ENCODE measurements at regions not wholly inside any gene's neighbourhood (a gene's known extent, or its start where the extent isn't known, plus 50 kb on each side); places are given as distances from the start of the nearest gene placed in this dataset.

- WGBS (ENCODE audit: extremely low coverage, insufficient coverage, low lambda C conversion rate), result no CpG with 5 or more reads among the region's 1 CpG
- H4K8ac ChIP-seq (ENCODE audit: low read depth, low read length), result no peak overlapping the region
- H3K4me1 ChIP-seq (ENCODE audit: control insufficient read depth, low read depth, low read length), result no peaks in the 10 kb centered on the region
- no peak overlapping the region for H3K4ac ChIP-seq (ENCODE audit: low read depth, low read length)
- H3K4me2 ChIP-seq (ENCODE audit: low read length), result no peak overlapping the region
- no peak overlapping the region for H3K18ac ChIP-seq (ENCODE audit: low read length)
- H3K79me2 ChIP-seq (ENCODE audit: control insufficient read depth, insufficient read depth, low read length), result no peaks in the 10 kb centered on the region
- H2AK5ac ChIP-seq (ENCODE audit: low read length), result no peak overlapping the region
- no peak overlapping the region for H3K27ac ChIP-seq (ENCODE audit: low read depth, low read length)
- H2BK5ac ChIP-seq (ENCODE audit: low read length), result no peak overlapping the region
- H3K4me3 ChIP-seq (ENCODE audit: low read length), result no peak overlapping the region
- H3K36me3 ChIP-seq (ENCODE audit: control insufficient read depth, insufficient read depth, low read length), result no peaks in the 10 kb centered on the region
- H3K27me3 ChIP-seq (ENCODE audit: insufficient read depth, low read length, poor library complexity), result no peaks in the 10 kb centered on the region
- no peak overlapping the region for H4K5ac ChIP-seq (ENCODE audit: low read length)
- H2BK15ac ChIP-seq (replicated peaks; ENCODE audit: low read depth), result no peak overlapping the region
- H3K79me1 ChIP-seq (ENCODE audit: low read length), result no peaks in the 10 kb centered on the region
- no peak overlapping the region for H2BK120ac ChIP-seq (ENCODE audit: low read depth, low read length)
- H3K9ac ChIP-seq (ENCODE audit: low read length), result no peak overlapping the region
- no peak overlapping the region for H3K56ac ChIP-seq (ENCODE audit: low read length)
- DNase-seq, result peak; percentile 0
- H3K23ac ChIP-seq (ENCODE audit: low read length), result no peak overlapping the region
These were observed 110.6 kb downstream of the AGTR2 start for GRCh38 chrX:116281106-116281505.

- Histone ChIP-seq H3K27me3 (ENCODE audit: insufficient read depth, low read length, poor library complexity) (no peaks in the 10 kb centered on the region), H2BK5ac (ENCODE audit: low read length) (no peak overlapping the region), H3K27ac (ENCODE audit: low read depth, low read length) (no peak overlapping the region), H3K9ac (ENCODE audit: low read length) (no peak overlapping the region), H4K5ac (ENCODE audit: low read length) (no peak overlapping the region), H3K4me3 (ENCODE audit: low read length) (no peak overlapping the region), H4K8ac (ENCODE audit: low read depth, low read length) (no peak overlapping the region), H3K56ac (ENCODE audit: low read length) (no peak overlapping the region), H2BK15ac (replicated peaks; ENCODE audit: low read depth) (no peak overlapping the region), H3K4ac (ENCODE audit: low read depth, low read length) (no peak overlapping the region), H3K36me3 (ENCODE audit: control insufficient read depth, insufficient read depth, low read length) (no peaks in the 10 kb centered on the region), H3K18ac (ENCODE audit: low read length) (no peak overlapping the region), H2BK120ac (ENCODE audit: low read depth, low read length) (no peak overlapping the region), H3K79me1 (ENCODE audit: low read length) (no peaks in the 10 kb centered on the region), H2AK5ac (ENCODE audit: low read length) (no peak overlapping the region), H3K79me2 (ENCODE audit: control insufficient read depth, insufficient read depth, low read length) (no peaks in the 10 kb centered on the region), H3K4me2 (ENCODE audit: low read length) (no peak overlapping the region), H3K4me1 (ENCODE audit: control insufficient read depth, low read depth, low read length) (no peaks in the 10 kb centered on the region), H3K23ac (ENCODE audit: low read length) (no peak overlapping the region)
- no peak for DNase-seq
These were observed 112.2 kb downstream of the AGTR2 start for GRCh38 chrX:116282751-116283150.

GRCh38 chrX:116284400-116284799 is 113.9 kb downstream of the AGTR2 start:
- Histone ChIP-seq H3K56ac (ENCODE audit: low read length) (no peak overlapping the region), H3K4me3 (ENCODE audit: low read length) (no peak overlapping the region), H3K18ac (ENCODE audit: low read length) (no peak overlapping the region), H4K5ac (ENCODE audit: low read length) (no peak overlapping the region), H2BK5ac (ENCODE audit: low read length) (no peak overlapping the region), H3K79me1 (ENCODE audit: low read length) (no peaks in the 10 kb centered on the region), H3K27ac (ENCODE audit: low read depth, low read length) (no peak overlapping the region), H3K4ac (ENCODE audit: low read depth, low read length) (no peak overlapping the region), H2AK5ac (ENCODE audit: low read length) (no peak overlapping the region), H3K4me2 (ENCODE audit: low read length) (no peak overlapping the region), H3K36me3 (ENCODE audit: control insufficient read depth, insufficient read depth, low read length) (no peaks in the 10 kb centered on the region), H3K9ac (ENCODE audit: low read length) (no peak overlapping the region), H2BK15ac (replicated peaks; ENCODE audit: low read depth) (no peak overlapping the region), H3K79me2 (ENCODE audit: control insufficient read depth, insufficient read depth, low read length) (no peaks in the 10 kb centered on the region), H3K4me1 (ENCODE audit: control insufficient read depth, low read depth, low read length) (no peaks in the 10 kb centered on the region), H3K27me3 (ENCODE audit: insufficient read depth, low read length, poor library complexity) (no peaks in the 10 kb centered on the region), H2BK120ac (ENCODE audit: low read depth, low read length) (no peak overlapping the region), H3K23ac (ENCODE audit: low read length) (no peak overlapping the region), H4K8ac (ENCODE audit: low read depth, low read length) (no peak overlapping the region)
- no CpG with 5 or more reads among the region's 2 CpGs for WGBS (ENCODE audit: extremely low coverage, insufficient coverage, low lambda C conversion rate)
- peak; percentile 19 for DNase-seq

- no peak overlapping the region for H3K56ac ChIP-seq (ENCODE audit: low read length)
- no peak overlapping the region for H4K8ac ChIP-seq (ENCODE audit: low read depth, low read length)
- H4K5ac ChIP-seq (ENCODE audit: low read length), result no peak overlapping the region
- H3K4me3 ChIP-seq (ENCODE audit: low read length), result no peak overlapping the region
- no peak overlapping the region for H3K9ac ChIP-seq (ENCODE audit: low read length)
- no peak overlapping the region for H3K4me2 ChIP-seq (ENCODE audit: low read length)
- H2AK5ac ChIP-seq (ENCODE audit: low read length), result no peak overlapping the region
- no peaks in the 10 kb centered on the region for H3K36me3 ChIP-seq (ENCODE audit: control insufficient read depth, insufficient read depth, low read length)
- no peak overlapping the region for H3K27ac ChIP-seq (ENCODE audit: low read depth, low read length)
- no peaks in the 10 kb centered on the region for H3K27me3 ChIP-seq (ENCODE audit: insufficient read depth, low read length, poor library complexity)
- H3K79me1 ChIP-seq (ENCODE audit: low read length), result no peaks in the 10 kb centered on the region
- H3K18ac ChIP-seq (ENCODE audit: low read length), result no peak overlapping the region
- no peak overlapping the region for H3K23ac ChIP-seq (ENCODE audit: low read length)
- no peak overlapping the region for H2BK5ac ChIP-seq (ENCODE audit: low read length)
- H2BK15ac ChIP-seq (replicated peaks; ENCODE audit: low read depth), result no peak overlapping the region
- no peak overlapping the region for H3K4ac ChIP-seq (ENCODE audit: low read depth, low read length)
- no peak overlapping the region for H2BK120ac ChIP-seq (ENCODE audit: low read depth, low read length)
- peak; percentile 0 for DNase-seq
- H3K4me1 ChIP-seq (ENCODE audit: control insufficient read depth, low read depth, low read length), result no peaks in the 10 kb centered on the region
- H3K79me2 ChIP-seq (ENCODE audit: control insufficient read depth, insufficient read depth, low read length), result no peaks in the 10 kb centered on the region
These were observed 115.0 kb downstream of the AGTR2 start for GRCh38 chrX:116285501-116285900.

- DNase-seq, result no peak
- H3K36me3 ChIP-seq (ENCODE audit: control insufficient read depth, insufficient read depth, low read length), result no peaks in the 10 kb centered on the region
- H4K8ac ChIP-seq (ENCODE audit: low read depth, low read length), result no peak overlapping the region
- no peak overlapping the region for H3K4me3 ChIP-seq (ENCODE audit: low read length)
- H3K79me1 ChIP-seq (ENCODE audit: low read length), result no peaks in the 10 kb centered on the region
- no peak overlapping the region for H3K9ac ChIP-seq (ENCODE audit: low read length)
- no peak overlapping the region for H3K56ac ChIP-seq (ENCODE audit: low read length)
- H3K27ac ChIP-seq (ENCODE audit: low read depth, low read length), result no peak overlapping the region
- no peaks in the 10 kb centered on the region for H3K79me2 ChIP-seq (ENCODE audit: control insufficient read depth, insufficient read depth, low read length)
- H2BK120ac ChIP-seq (ENCODE audit: low read depth, low read length), result no peak overlapping the region
- H2BK5ac ChIP-seq (ENCODE audit: low read length), result no peak overlapping the region
- H2AK5ac ChIP-seq (ENCODE audit: low read length), result no peak overlapping the region
- no peak overlapping the region for H3K23ac ChIP-seq (ENCODE audit: low read length)
- no peak overlapping the region for H3K18ac ChIP-seq (ENCODE audit: low read length)
- H3K4me1 ChIP-seq (ENCODE audit: control insufficient read depth, low read depth, low read length), result no peaks in the 10 kb centered on the region
- no peak overlapping the region for H4K5ac ChIP-seq (ENCODE audit: low read length)
- H3K27me3 ChIP-seq (ENCODE audit: insufficient read depth, low read length, poor library complexity), result no peaks in the 10 kb centered on the region
- no peak overlapping the region for H3K4ac ChIP-seq (ENCODE audit: low read depth, low read length)
- no peak overlapping the region for H2BK15ac ChIP-seq (replicated peaks; ENCODE audit: low read depth)
- H3K4me2 ChIP-seq (ENCODE audit: low read length), result no peak overlapping the region
These were observed 119.0 kb downstream of the AGTR2 start for GRCh38 chrX:116289592-116289991.

- no peaks in the 10 kb centered on the region for H3K79me1 ChIP-seq (ENCODE audit: low read length)
- no peak for DNase-seq
- H4K8ac ChIP-seq (ENCODE audit: low read depth, low read length), result no peak overlapping the region
- H3K56ac ChIP-seq (ENCODE audit: low read length), result no peak overlapping the region
- H3K4me3 ChIP-seq (ENCODE audit: low read length), result no peak overlapping the region
- no peak overlapping the region for H2AK5ac ChIP-seq (ENCODE audit: low read length)
- H2BK15ac ChIP-seq (replicated peaks; ENCODE audit: low read depth), result no peak overlapping the region
- no peak overlapping the region for H2BK5ac ChIP-seq (ENCODE audit: low read length)
- H4K5ac ChIP-seq (ENCODE audit: low read length), result no peak overlapping the region
- H2BK120ac ChIP-seq (ENCODE audit: low read depth, low read length), result no peak overlapping the region
- no peaks in the 10 kb centered on the region for H3K27me3 ChIP-seq (ENCODE audit: insufficient read depth, low read length, poor library complexity)
- no peak overlapping the region for H3K9ac ChIP-seq (ENCODE audit: low read length)
- no peak overlapping the region for H3K27ac ChIP-seq (ENCODE audit: low read depth, low read length)
- no peak overlapping the region for H3K4ac ChIP-seq (ENCODE audit: low read depth, low read length)
- no CpG with 5 or more reads among the region's 1 CpG for WGBS (ENCODE audit: extremely low coverage, insufficient coverage, low lambda C conversion rate)
- no peaks in the 10 kb centered on the region for H3K79me2 ChIP-seq (ENCODE audit: control insufficient read depth, insufficient read depth, low read length)
- no peaks in the 10 kb centered on the region for H3K4me1 ChIP-seq (ENCODE audit: control insufficient read depth, low read depth, low read length)
- no peaks in the 10 kb centered on the region for H3K36me3 ChIP-seq (ENCODE audit: control insufficient read depth, insufficient read depth, low read length)
- no peak overlapping the region for H3K4me2 ChIP-seq (ENCODE audit: low read length)
- H3K18ac ChIP-seq (ENCODE audit: low read length), result no peak overlapping the region
- no peak overlapping the region for H3K23ac ChIP-seq (ENCODE audit: low read length)
These were observed 119.8 kb downstream of the AGTR2 start for GRCh38 chrX:116290359-116290758.

Measured in mesendoderm (in vitro differentiated cells).